Activated CD4-positive, alpha-beta memory T cell treated with anti-CD3 and anti-CD28 coated beads for 36 hours (primary cell): ENCODE measurements at regions not wholly inside any gene's neighbourhood (a gene's known extent, or its start where the extent isn't known, plus 50 kb on each side); places are given as distances from the start of the nearest gene placed in this dataset.

Experiments used
- CTCF ChIA-PET: fragments of 350-600 bp; sonication (Branson Sonifier 250); formaldehyde crosslinking; loops from one replicate; lab custom pipeline; 2021; ENCODE audit warnings: antibody characterized with exemption, inconsistent platforms; lab: Charles Lee
- POLR2A ChIA-PET: fragments of 350-600 bp; sonication (Branson Sonifier 250); formaldehyde crosslinking; loops from one replicate; lab custom pipeline; 2021; ENCODE audit warnings: antibody characterized with exemption; lab: Charles Lee
- DNase-seq: peaks from one replicate; pipeline ENCODE4 v3.0.0-alpha.2; 2020
- H3K27ac Mint-ChIP-seq: one replicate; pipeline ENCODE4 v1.8.0; 2021; ENCODE audit warnings: mixed read lengths
- H3K27me3 Mint-ChIP-seq: one replicate; pipeline ENCODE4 v1.8.0; 2021; ENCODE audit warnings: mixed read lengths
- H3K36me3 Mint-ChIP-seq: one replicate; pipeline ENCODE4 v1.8.0; 2021; ENCODE audit warnings: mixed read lengths
- H3K4me1 Mint-ChIP-seq: one replicate; pipeline ENCODE4 v1.8.0; 2021; ENCODE audit warnings: low read depth, mixed read lengths
- H3K4me3 Mint-ChIP-seq: one replicate; pipeline ENCODE4 v1.8.0; 2021; ENCODE audit warnings: mild to moderate bottlenecking, mixed read lengths
- H3K9me3 Mint-ChIP-seq: one replicate; pipeline ENCODE4 v1.8.0; 2021; ENCODE audit warnings: mixed read lengths
- intact Hi-C: fragments of 100-400 bp; cut with micrococcal nuclease; formaldehyde crosslinking; loops from one replicate; pipeline ENCODE4 v1.15.1; 2023

GRCh38 chr9:99463131-99463530 is 241.0 kb downstream of the SEC61B start:
- Mint-ChIP-seq H3K36me3 (no peaks in the 10 kb centered on the region), H3K4me1 (no peaks in the 10 kb centered on the region), H3K4me3 (no peak overlapping the region), H3K9me3 (no peaks in the 10 kb centered on the region), H3K27ac (no peak overlapping the region), H3K27me3 (no peaks in the 10 kb centered on the region)
- intact Hi-C loops: no loop called here
- no peak for DNase-seq
- ChIA-PET POLR2A (no interaction called here), CTCF (interaction anchor here (1.0 kb wide), 1 partner anchor 34 kb away, joined by 3 read pairs; no protein-coding TSS in a partner anchor)

- intact Hi-C loops: no loop called here
- CTCF ChIA-PET: no interaction called here
These were observed 242.5 kb downstream of the SEC61B start for GRCh38 chr9:99464568-99464967.

GRCh38 chr9:99465231-99465907 is 243.3 kb downstream of the SEC61B start:
- H3K4me3 Mint-ChIP-seq: no peak overlapping the region
- no peak for DNase-seq
- no peaks in the 10 kb centered on the region for H3K4me1 Mint-ChIP-seq
- ChIA-PET CTCF (no interaction called here), POLR2A (no interaction called here)
- H3K9me3 Mint-ChIP-seq: no peaks in the 10 kb centered on the region
- H3K27ac Mint-ChIP-seq: no peak overlapping the region
- peaks cover 2% of the 10 kb centered on the region for H3K27me3 Mint-ChIP-seq
- no peaks in the 10 kb centered on the region for H3K36me3 Mint-ChIP-seq
- intact Hi-C loops: no loop called here

More at GRCh38 chr9:99464568-99464967, 242.5 kb downstream of the SEC61B start:
- Mint-ChIP-seq H3K4me1 (no peaks in the 10 kb centered on the region), H3K27me3 (peaks cover 2% of the 10 kb centered on the region), H3K9me3 (no peaks in the 10 kb centered on the region), H3K27ac (no peak overlapping the region), H3K36me3 (no peaks in the 10 kb centered on the region), H3K4me3 (no peak overlapping the region)
- POLR2A ChIA-PET: no interaction called here
- DNase-seq: no peak

- POLR2A ChIA-PET: no interaction called here
- intact Hi-C loops: no loop called here
- peaks cover 2% of the 10 kb centered on the region for H3K27me3 Mint-ChIP-seq
- no peaks in the 10 kb centered on the region for H3K4me1 Mint-ChIP-seq
- no peaks in the 10 kb centered on the region for H3K36me3 Mint-ChIP-seq
- DNase-seq: no peak
- no peak overlapping the region for H3K4me3 Mint-ChIP-seq
- no peak overlapping the region for H3K27ac Mint-ChIP-seq
- no peaks in the 10 kb centered on the region for H3K9me3 Mint-ChIP-seq
- CTCF ChIA-PET: no interaction called here
These were observed 244.0 kb downstream of the SEC61B start for GRCh38 chr9:99466104-99466503.

GRCh38 chr9:99466781-99467180 is 244.7 kb downstream of the SEC61B start:
- CTCF ChIA-PET: no interaction called here
- Mint-ChIP-seq H3K9me3 (no peaks in the 10 kb centered on the region), H3K4me1 (no peaks in the 10 kb centered on the region)

GRCh38 chr9:99471033-99471432 is 249.0 kb downstream of the SEC61B start:
- intact Hi-C loops: no loop called here
- no peaks in the 10 kb centered on the region for H3K9me3 Mint-ChIP-seq
- no peaks in the 10 kb centered on the region for H3K4me1 Mint-ChIP-seq
- POLR2A ChIA-PET: no interaction called here
- H3K36me3 Mint-ChIP-seq: no peaks in the 10 kb centered on the region
- no peak overlapping the region for H3K27ac Mint-ChIP-seq
- H3K4me3 Mint-ChIP-seq: no peak overlapping the region
- CTCF ChIA-PET: no interaction called here
- no peak for DNase-seq
- H3K27me3 Mint-ChIP-seq: peaks cover 14% of the 10 kb centered on the region

More at GRCh38 chr9:99466781-99467180, 244.7 kb downstream of the SEC61B start:
- POLR2A ChIA-PET: no interaction called here
- Mint-ChIP-seq H3K27me3 (peaks cover 6% of the 10 kb centered on the region), H3K27ac (no peak overlapping the region), H3K36me3 (no peaks in the 10 kb centered on the region), H3K4me3 (no peak overlapping the region)
- intact Hi-C loops: no loop called here
- DNase-seq: no peak

GRCh38 chr9:99472240-99472915 is 250.3 kb downstream of the SEC61B start:
- no peak for DNase-seq
- H3K4me3 Mint-ChIP-seq: no peak overlapping the region
- CTCF ChIA-PET: no interaction called here

GRCh38 chr9:99472916-99473245 is 250.8 kb downstream of the SEC61B start:
- H3K4me3 Mint-ChIP-seq: no peak overlapping the region
- H3K9me3 Mint-ChIP-seq: no peaks in the 10 kb centered on the region
- intact Hi-C loops: no loop called here
- no peaks in the 10 kb centered on the region for H3K4me1 Mint-ChIP-seq
- H3K36me3 Mint-ChIP-seq: no peaks in the 10 kb centered on the region
- ChIA-PET POLR2A (no interaction called here), CTCF (no interaction called here)
- H3K27ac Mint-ChIP-seq: no peak overlapping the region
- DNase-seq: no peak
- peaks cover 14% of the 10 kb centered on the region for H3K27me3 Mint-ChIP-seq

More at GRCh38 chr9:99472240-99472915, 250.3 kb downstream of the SEC61B start:
- peaks cover 14% of the 10 kb centered on the region for H3K27me3 Mint-ChIP-seq
- POLR2A ChIA-PET: no interaction called here
- no peak overlapping the region for H3K27ac Mint-ChIP-seq
- no peaks in the 10 kb centered on the region for H3K36me3 Mint-ChIP-seq
- no peaks in the 10 kb centered on the region for H3K9me3 Mint-ChIP-seq
- H3K4me1 Mint-ChIP-seq: no peaks in the 10 kb centered on the region
- intact Hi-C loops: no loop called here

- intact Hi-C loops: no loop called here
- ChIA-PET POLR2A (interaction anchor here (0.6 to 0.7 kb wide), 2 partner anchors 29 to 341 kb away, joined by 3 to 4 read pairs; no protein-coding TSS in a partner anchor), CTCF (no interaction called here)
- Mint-ChIP-seq H3K4me3 (no peak overlapping the region), H3K27ac (no peak overlapping the region), H3K27me3 (peaks cover 12% of the 10 kb centered on the region), H3K36me3 (no peaks in the 10 kb centered on the region), H3K4me1 (no peaks in the 10 kb centered on the region), H3K9me3 (no peaks in the 10 kb centered on the region)
- no peak for DNase-seq
These were observed 252.1 kb downstream of the SEC61B start for GRCh38 chr9:99474186-99474585.

- CTCF ChIA-PET: no interaction called here
- no peak for DNase-seq
- no peaks in the 10 kb centered on the region for H3K36me3 Mint-ChIP-seq
- no peaks in the 10 kb centered on the region for H3K4me1 Mint-ChIP-seq
- no peak overlapping the region for H3K4me3 Mint-ChIP-seq
- POLR2A ChIA-PET: no interaction called here
- no peak overlapping the region for H3K27ac Mint-ChIP-seq
- peaks cover 12% of the 10 kb centered on the region for H3K27me3 Mint-ChIP-seq
- H3K9me3 Mint-ChIP-seq: no peaks in the 10 kb centered on the region
- intact Hi-C loops: no loop called here
These were observed 253.5 kb downstream of the SEC61B start for GRCh38 chr9:99475401-99476065.

- Mint-ChIP-seq H3K4me1 (no peaks in the 10 kb centered on the region), H3K36me3 (no peaks in the 10 kb centered on the region), H3K4me3 (no peak overlapping the region), H3K27ac (no peak overlapping the region), H3K9me3 (no peaks in the 10 kb centered on the region), H3K27me3 (peaks cover 7% of the 10 kb centered on the region)
- intact Hi-C loops: no loop called here
- ChIA-PET CTCF (no interaction called here), POLR2A (no interaction called here)
- no peak for DNase-seq
These were observed 256.5 kb downstream of the SEC61B start for GRCh38 chr9:99478469-99479027.

GRCh38 chr9:99479929-99480328 is 257.8 kb downstream of the SEC61B start:
- Mint-ChIP-seq H3K27me3 (peaks cover 7% of the 10 kb centered on the region), H3K9me3 (no peaks in the 10 kb centered on the region), H3K4me1 (no peaks in the 10 kb centered on the region), H3K4me3 (no peak overlapping the region), H3K36me3 (no peaks in the 10 kb centered on the region), H3K27ac (no peak overlapping the region)
- ChIA-PET POLR2A (no interaction called here), CTCF (no interaction called here)
- intact Hi-C loops: no loop called here
- DNase-seq: no peak
